IMR-90 (cell line): ENCODE measurements at regions not wholly inside any gene's neighbourhood (a gene's known extent, or its start where the extent isn't known, plus 50 kb on each side); places are given as distances from the start of the nearest gene placed in this dataset.
"Not testable (repeated sequence)": the region's sequence is repeated elsewhere in the genome, so short reads cannot be mapped to it uniquely, and the experiment has no call there.

Source experiments
- ATAC-seq: fragments of 200-7000 bp; cut with Tn5 transposase; 2 replicates; pipeline ENCODE4 v1.9.1; 2020; ENCODE audit warnings: low read depth, mild to moderate bottlenecking, moderate library complexity
- BruUV-seq: library from RNA; stranded (reverse); fragments of 400-500 nt; replicated peaks from 2 replicates; lab custom pipeline; 2021; lab: Mats Ljungman, UMichigan
- CTCF ChIA-PET: fragments of 300-600 bp; formaldehyde crosslinking; extraction: SDS; loops from one replicate; lab custom pipeline; 2021; ENCODE audit warnings: antibody characterized with exemption; lab: Yijun Ruan, JAX
- POLR2A ChIA-PET: fragments of 300-600 bp; sonication (Branson Sonifier 250); formaldehyde crosslinking; loops from one replicate; lab custom pipeline; 2022; ENCODE audit warnings: antibody characterized with exemption; ENCODE audit not compliant: unreplicated experiment; lab: Charles Lee
- DNase-seq: peaks from one replicate; pipeline ENCODE4 v3.0.0; 2013
- H2AFZ ChIP-seq: replicated peaks from 2 replicates; pipeline ENCODE3; 2013; ENCODE audit warnings: low read length, mild to moderate bottlenecking; ENCODE audit not compliant: poor library complexity
- H2AK5ac ChIP-seq: 2 replicates; pipeline ENCODE4 v1.6.1; 2013; ENCODE audit warnings: low read depth, low read length, inconsistent platforms
- H2AK9ac ChIP-seq: replicated peaks from 2 replicates; pipeline ENCODE3; 2013; ENCODE audit warnings: mild to moderate bottlenecking, low read depth, low read length, moderate library complexity; ENCODE audit not compliant: poor library complexity
- H2BK120ac ChIP-seq: 2 replicates; pipeline ENCODE4 v1.6.1; 2013; ENCODE audit warnings: low read depth, low read length, inconsistent platforms
- H2BK15ac ChIP-seq: 3 replicates; pipeline ENCODE4 v1.6.1; 2013; ENCODE audit warnings: low read depth, low read length, inconsistent platforms
- H2BK20ac ChIP-seq: 2 replicates; pipeline ENCODE4 v1.6.1; 2013; ENCODE audit warnings: low read depth, mild to moderate bottlenecking, inconsistent platforms, low read length, moderate library complexity
- H2BK5ac ChIP-seq: 2 replicates; pipeline ENCODE4 v1.6.1; 2013; ENCODE audit warnings: mild to moderate bottlenecking, low read depth, low read length, inconsistent platforms; ENCODE audit not compliant: poor library complexity, severe bottlenecking
- H3K14ac ChIP-seq: replicated peaks from 2 replicates; pipeline ENCODE4 v1.6.1; 2013; ENCODE audit warnings: low read depth, low read length, inconsistent platforms
- H3K18ac ChIP-seq: 2 replicates; pipeline ENCODE4 v1.6.1; 2013; ENCODE audit warnings: low read depth, low read length, control low read depth
- H3K23ac ChIP-seq: 2 replicates; pipeline ENCODE4 v1.6.1; 2013; ENCODE audit warnings: low read depth, low read length, inconsistent platforms
- H3K27ac ChIP-seq: 2 replicates; pipeline ENCODE4 v1.5.1; 2013; ENCODE audit warnings: mild to moderate bottlenecking, control low read depth, low read length; ENCODE audit not compliant: insufficient read depth
- H3K27me3 ChIP-seq: 2 replicates; pipeline ENCODE4 v1.6.1; 2013; ENCODE audit warnings: low read length; ENCODE audit not compliant: control insufficient read depth, insufficient read depth
- H3K36me3 ChIP-seq: 2 replicates; pipeline ENCODE4 v1.6.1; 2013; ENCODE audit warnings: low read length, mixed read lengths; ENCODE audit not compliant: control insufficient read depth, insufficient read depth
- H3K4ac ChIP-seq: 2 replicates; pipeline ENCODE4 v1.6.1; 2013; ENCODE audit warnings: low read depth, low read length, inconsistent platforms
- H3K4me1 ChIP-seq: 2 replicates; pipeline ENCODE4 v1.6.1; 2013; ENCODE audit warnings: low read length, mixed read lengths; ENCODE audit not compliant: control insufficient read depth, insufficient read depth
- H3K4me2 ChIP-seq: 2 replicates; pipeline ENCODE4 v1.6.1; 2013; ENCODE audit warnings: low read depth, mild to moderate bottlenecking, control low read depth, low read length, moderate library complexity
- H3K4me3 ChIP-seq: 2 replicates; pipeline ENCODE4 v1.5.1; 2013; ENCODE audit warnings: low read depth, mild to moderate bottlenecking, control low read depth, low read length, moderate library complexity; ENCODE audit not compliant: insufficient read depth
- H3K56ac ChIP-seq: 2 replicates; pipeline ENCODE4 v1.6.1; 2013; ENCODE audit warnings: low read length, inconsistent platforms; ENCODE audit not compliant: insufficient read depth; ENCODE audit errors: extremely low read depth
- H3K79me1 ChIP-seq, 2 experiments: 2 replicates each; pipeline ENCODE4 v1.6.1; 2013; ENCODE audit warnings: low read length in 2 of 2, inconsistent platforms in 1 of 2, low read depth in 1 of 2
- H3K9ac ChIP-seq: 2 replicates; pipeline ENCODE4 v1.6.1; 2013; ENCODE audit warnings: low read depth, low read length, control low read depth
- H3K9me1 ChIP-seq: 2 replicates; pipeline ENCODE4 v1.6.1; 2013; ENCODE audit warnings: low read length, inconsistent platforms; ENCODE audit not compliant: insufficient read depth
- H3K9me3 ChIP-seq: 2 replicates; pipeline ENCODE4 v1.6.1; 2013; ENCODE audit warnings: low read length; ENCODE audit not compliant: control insufficient read depth, insufficient read depth
- H4K20me1 ChIP-seq: 2 replicates; pipeline ENCODE4 v1.6.1; 2013; ENCODE audit warnings: low read length, inconsistent platforms; ENCODE audit not compliant: insufficient read depth
- H4K5ac ChIP-seq: 2 replicates; pipeline ENCODE4 v1.6.1; 2013; ENCODE audit warnings: mild to moderate bottlenecking, low read depth, low read length, control low read depth
- H4K8ac ChIP-seq, 2 experiments: 2 replicates each; pipeline ENCODE4 v1.6.1; 2013; ENCODE audit warnings: low read depth in 2 of 2, low read length in 2 of 2, control low read depth in 1 of 2, inconsistent platforms in 1 of 2
- H4K91ac ChIP-seq: 2 replicates; pipeline ENCODE4 v1.6.1; 2013; ENCODE audit warnings: low read depth, low read length, inconsistent platforms; ENCODE audit not compliant: insufficient read depth
- RAD21 ChIP-seq: IDR thresholded peaks from 2 replicates; pipeline ENCODE4 v1.6.1; 2012; ENCODE audit warnings: low read length, improper control_type of control experiment
- RFX5 ChIP-seq: IDR thresholded peaks from 2 replicates; pipeline ENCODE4 v1.8.0; 2012; ENCODE audit warnings: low read depth, mild to moderate bottlenecking, low read length, moderate library complexity
- WGBS, 2 experiments: methylation state at CpG; one replicate each; pipeline versions ENCODE4 v1.1.5 to v1.1.7; 2013; ENCODE audit warnings: missing lambda C conversion rate in 2 of 2; ENCODE audit not compliant: insufficient read length in 1 of 2; ENCODE audit errors: extremely low coverage in 2 of 2; 5-methylcytosine and 5-hydroxymethylcytosine counted together
- dilution Hi-C: fragments of 300-500 bp; cut with HindIII; formaldehyde crosslinking; loops from one replicate; pipeline ENCODE4 v1.14.3; 2018; ENCODE audit warnings: low sequenced_read_pairs; ENCODE audit not compliant: unreplicated experiment
- in situ Hi-C: fragments of 300-500 bp; cut with MboI; formaldehyde crosslinking; loops from 3 replicates; pipeline ENCODE4 v1.14.3; 2019; ENCODE audit warnings: low sequenced_read_pairs, inconsistent platforms, mixed read lengths
- intact Hi-C: fragments of 100-400 bp; cut with micrococcal nuclease; formaldehyde crosslinking; loops from 2 replicates; pipeline ENCODE4 v1.10.0; 2022
- TF ChIP-seq, protein P1 (sequence below): fragments of 150-350 bp; IDR thresholded peaks from 2 replicates; pipeline ENCODE4 v1.6.1; 2017; ENCODE audit warnings: mild to moderate bottlenecking, antibody characterized with exemption, low read length, low read depth

GRCh38 chr5:36778336-36778735 is 98.2 kb upstream of the NIPBL start:
- peaks cover 4% of the 10 kb centered on the region for H3K9me3 ChIP-seq
- no peaks in the 10 kb centered on the region for H3K4me1 ChIP-seq
- no peaks in the 10 kb centered on the region for H3K36me3 ChIP-seq
- dilution Hi-C loops (no loop called here), in situ Hi-C loops (no loop called here), intact Hi-C loops (no loop called here)
- no peak overlapping the region for H2BK20ac ChIP-seq
- no peak overlapping the region for H3K4me3 ChIP-seq
- peaks cover 2% of the 10 kb centered on the region; the same call in 1 of the 2 replicates for H3K27me3 ChIP-seq
- H3K79me1 ChIP-seq, result no peaks in the 10 kb centered on the region
- no peak overlapping the region for H2BK15ac ChIP-seq
- H3K14ac ChIP-seq, result no peak overlapping the region
- no peaks in the 10 kb centered on the region for H3K9me1 ChIP-seq
- no peak overlapping the region for H3K23ac ChIP-seq
- H4K20me1 ChIP-seq, result no peaks in the 10 kb centered on the region
- TF ChIP-seq RFX5 (no peak), RAD21 (no peak)
- TF ChIP-seq, protein P1, sequence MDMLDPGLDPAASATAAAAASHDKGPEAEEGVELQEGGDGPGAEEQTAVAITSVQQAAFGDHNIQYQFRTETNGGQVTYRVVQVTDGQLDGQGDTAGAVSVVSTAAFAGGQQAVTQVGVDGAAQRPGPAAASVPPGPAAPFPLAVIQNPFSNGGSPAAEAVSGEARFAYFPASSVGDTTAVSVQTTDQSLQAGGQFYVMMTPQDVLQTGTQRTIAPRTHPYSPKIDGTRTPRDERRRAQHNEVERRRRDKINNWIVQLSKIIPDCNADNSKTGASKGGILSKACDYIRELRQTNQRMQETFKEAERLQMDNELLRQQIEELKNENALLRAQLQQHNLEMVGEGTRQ, result no peak
- H3K18ac ChIP-seq, result no peak overlapping the region
- H3K9ac ChIP-seq, result no peak overlapping the region
- no peak for DNase-seq
- H2BK120ac ChIP-seq, result no peak overlapping the region
- H3K4ac ChIP-seq, result no peak overlapping the region
- H4K91ac ChIP-seq, result no peak overlapping the region
- no peak overlapping the region for H3K4me2 ChIP-seq
- ChIA-PET CTCF (no interaction called here), POLR2A (no interaction called here)
- no peak overlapping the region for H2AFZ ChIP-seq
- H3K56ac ChIP-seq, result no peak overlapping the region
- no peak overlapping the region for H2AK9ac ChIP-seq
- H2BK5ac ChIP-seq, result no peak overlapping the region
- no TSS peak for BruUV-seq
- H3K27ac ChIP-seq, result no peak overlapping the region
- no peak overlapping the region for H4K5ac ChIP-seq
- no peak overlapping the region for H4K8ac ChIP-seq
- no peak overlapping the region for H2AK5ac ChIP-seq
- no peak for ATAC-seq

DNA sequence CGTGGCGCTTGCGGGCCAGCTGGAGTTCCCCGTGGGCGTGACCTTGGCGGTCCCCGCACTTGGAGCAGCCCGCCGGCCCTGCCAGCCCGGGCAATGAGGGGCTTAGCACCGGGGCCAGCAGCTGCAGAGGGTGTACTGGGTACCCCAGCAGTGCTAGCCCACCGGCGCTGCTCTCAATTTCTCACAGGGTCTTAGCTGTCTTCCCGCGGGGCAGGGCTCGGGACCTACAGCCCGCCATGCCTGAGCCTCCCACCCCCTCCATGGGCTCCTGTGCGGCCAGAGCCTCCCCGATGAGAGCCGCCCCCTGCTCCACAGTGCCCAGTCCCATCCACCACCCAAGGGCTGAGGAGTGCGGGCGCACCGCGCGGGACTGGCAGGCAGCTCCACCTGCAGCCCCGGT is 94.0 kb upstream of the NIPBL start:
- H2AK9ac ChIP-seq, H2BK120ac ChIP-seq, H2AFZ ChIP-seq, H4K8ac ChIP-seq, H2BK5ac ChIP-seq, H4K91ac ChIP-seq, H4K20me1 ChIP-seq, H3K18ac ChIP-seq, ATAC-seq, H3K4me2 ChIP-seq, dilution Hi-C loops, POLR2A ChIA-PET, H3K9ac ChIP-seq, H3K14ac ChIP-seq, H2AK5ac ChIP-seq, H2BK15ac ChIP-seq, in situ Hi-C loops, H3K9me3 ChIP-seq, H3K4me3 ChIP-seq, H3K4ac ChIP-seq, H3K9me1 ChIP-seq, BruUV-seq, H4K5ac ChIP-seq, H3K79me1 ChIP-seq, H3K23ac ChIP-seq, H3K4me1 ChIP-seq, DNase-seq, CTCF ChIA-PET, H3K27me3 ChIP-seq, H3K56ac ChIP-seq, intact Hi-C loops, H2BK20ac ChIP-seq, H3K36me3 ChIP-seq, H3K27ac ChIP-seq: not testable (repeated sequence)
- 90% methylated on average over 8 of the region's 26 CpGs; no CpG with 5 or more reads in 1 of the 2 experiments for WGBS, 2 experiments
